ENCODE measurements at regions not wholly inside any gene's neighbourhood (a gene's known extent, or its start where the extent isn't known, plus 50 kb on each side); places are given as distances from the start of the nearest gene placed in this dataset.

- no peak for DNase-seq (ENCODE audit: low read depth)
Measured at GRCh38 chr4:44120646-44121045, 328.0 kb downstream of the KCTD8 start.

- DNase-seq (ENCODE audit: low read depth): no peak
Measured at GRCh38 chr4:44121210-44121609, 327.4 kb downstream of the KCTD8 start.

Measured in stimulated activated CD8-positive, alpha-beta memory T cell treated with anti-CD3 and anti-CD28 coated beads, Interleukin-4, amount 100 ng/mL, for 24 hours (primary cell).